ENCODE measurements at regions not wholly inside any gene's neighbourhood (a gene's known extent, or its start where the extent isn't known, plus 50 kb on each side); places are given as distances from the start of the nearest gene placed in this dataset.

GRCh38 chr13:84985860-84986259, 813.4 kb downstream of the SLITRK6 start:
- DNase-seq (ENCODE audit: low read depth in 1 of 2, low spot score in 1 of 2) = no peak

DNA sequence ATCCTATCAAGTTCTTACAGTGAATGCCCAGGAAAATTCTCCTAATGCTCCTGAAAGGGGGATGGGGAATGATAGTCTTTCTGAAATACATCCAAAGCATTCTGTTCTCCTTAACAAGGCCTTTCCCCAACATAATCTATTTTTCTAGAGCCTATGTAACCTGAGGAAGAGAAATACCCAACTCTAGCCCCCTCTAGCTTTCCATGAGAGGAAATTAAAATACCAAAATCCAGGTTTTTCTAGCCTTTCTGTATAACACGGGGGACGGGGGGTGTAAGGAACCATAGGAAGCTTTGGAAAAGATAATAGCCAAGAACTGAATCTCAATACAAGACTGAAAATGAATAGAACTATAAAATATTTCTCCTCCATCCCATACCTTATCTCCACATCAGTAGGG, 815.9 kb downstream of the SLITRK6 start:
- no peak for DNase-seq (ENCODE audit: low read depth in 1 of 2, low spot score in 1 of 2)

- DNase-seq (ENCODE audit: low read depth in 1 of 2, low spot score in 1 of 2) = no peak
These were observed 818.6 kb downstream of the SLITRK6 start for GRCh38 chr13:84980571-84980970.

DNA sequence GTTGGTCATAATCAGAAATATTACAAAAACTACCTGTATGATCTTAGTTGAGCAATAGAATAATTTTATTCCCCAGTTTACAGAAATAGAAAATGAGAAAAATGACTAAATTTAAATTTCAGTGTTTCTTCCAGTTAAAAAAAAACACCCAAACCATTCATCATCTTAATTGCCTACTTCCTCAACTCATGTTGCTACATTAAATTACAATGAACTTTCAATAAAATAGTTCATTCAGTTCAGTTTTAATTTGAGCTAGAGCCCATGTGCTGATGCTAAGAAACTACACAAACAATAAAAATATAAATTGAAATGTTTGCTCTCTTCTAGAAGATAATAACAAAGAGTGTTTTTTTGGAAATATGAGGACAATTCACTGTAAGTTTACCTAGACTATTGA, 820.4 kb downstream of the SLITRK6 start:
- no peak for DNase-seq (ENCODE audit: low read depth in 1 of 2, low spot score in 1 of 2)

DNA sequence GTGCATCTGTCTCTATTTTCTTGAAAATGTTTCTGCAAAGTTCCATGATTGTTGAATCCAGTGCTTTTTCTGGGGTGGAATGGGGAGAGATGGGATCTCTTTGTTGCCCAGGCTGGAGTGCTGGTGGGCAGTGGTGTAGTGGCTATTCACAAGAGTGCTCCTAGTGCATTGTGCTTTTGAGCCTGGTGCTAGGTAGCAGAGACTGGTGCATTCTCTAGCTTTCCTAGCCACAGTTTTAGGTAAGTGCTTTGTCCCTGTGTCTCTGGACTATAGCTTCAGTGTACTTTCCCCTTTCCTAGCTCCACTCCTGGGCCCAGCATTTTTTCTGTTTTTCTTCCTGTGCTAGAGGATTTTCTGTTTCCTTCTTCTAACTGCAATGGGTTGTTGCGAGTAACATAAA, 825.6 kb downstream of the SLITRK6 start:
- DNase-seq (ENCODE audit: low read depth in 1 of 2, low spot score in 1 of 2) = no peak

DNA sequence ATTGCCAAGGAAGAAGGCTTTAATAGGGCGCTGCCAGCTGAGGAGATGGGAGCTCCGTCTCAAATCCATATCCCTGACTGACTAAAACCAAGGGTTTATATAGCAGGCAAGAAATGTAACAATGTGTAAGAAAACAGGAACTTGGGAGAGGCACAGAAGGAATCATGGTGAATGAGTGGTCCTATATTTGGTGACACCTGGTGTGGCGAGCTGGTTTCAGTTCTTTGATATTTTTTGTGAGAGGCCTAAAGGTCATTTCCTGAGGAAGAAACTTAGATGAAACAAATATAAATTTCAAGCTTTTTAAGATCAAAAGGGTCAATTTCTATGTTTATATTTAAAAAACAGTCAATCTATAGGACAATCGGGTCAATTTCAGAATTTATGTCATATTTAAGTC, 826.3 kb downstream of the SLITRK6 start:
- DNase-seq (ENCODE audit: low read depth in 1 of 2, low spot score in 1 of 2) = no peak

DNA sequence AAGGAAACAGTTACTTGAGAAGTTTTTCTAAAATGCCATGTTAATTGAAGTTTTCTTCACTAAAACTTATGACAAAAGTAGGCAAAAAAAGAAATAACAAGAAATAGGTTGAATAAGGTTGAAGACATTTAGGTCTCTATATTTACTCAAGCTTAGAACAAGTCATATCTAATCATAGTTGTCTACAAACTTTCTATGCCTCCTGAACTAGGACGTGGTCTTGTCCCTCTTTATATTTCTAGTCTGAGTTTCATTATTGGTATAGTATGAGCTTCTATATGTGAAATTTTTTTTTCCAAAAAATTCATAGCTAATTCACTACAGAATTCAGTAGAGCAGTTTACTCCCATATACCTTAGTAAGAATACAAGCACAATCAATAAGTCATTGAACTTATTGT, 836.4 kb downstream of the SLITRK6 start:
- DNase-seq (ENCODE audit: low read depth in 1 of 2, low spot score in 1 of 2) = no peak

GRCh38 chr13:84962141-84962750, 837.0 kb downstream of the SLITRK6 start:
- DNase-seq (ENCODE audit: low read depth in 1 of 2, low spot score in 1 of 2) = no peak

- DNase-seq (ENCODE audit: low read depth in 1 of 2, low spot score in 1 of 2) = no peak
These were observed 838.2 kb downstream of the SLITRK6 start for GRCh38 chr13:84961023-84961422.

DNA sequence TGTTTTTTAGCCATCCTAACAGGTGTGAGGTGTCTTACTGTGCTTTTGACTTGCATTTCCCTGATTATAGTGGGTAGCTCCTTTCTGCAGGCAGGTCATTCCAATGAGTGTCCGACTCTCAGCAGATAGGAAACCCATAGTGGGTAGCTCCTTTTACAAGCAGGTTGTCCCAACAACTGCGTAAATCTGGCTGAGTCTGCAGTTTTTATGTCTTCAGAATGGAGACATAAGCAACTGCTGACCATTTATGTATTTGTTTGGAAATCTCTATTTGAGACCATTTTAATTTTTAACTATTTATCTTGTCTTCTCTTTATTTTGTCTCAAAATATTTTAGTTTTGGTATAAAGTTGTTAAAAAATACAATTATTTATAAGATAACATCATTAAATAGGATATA, 839.4 kb downstream of the SLITRK6 start:
- DNase-seq (ENCODE audit: low read depth in 1 of 2, low spot score in 1 of 2) = no peak

DNA sequence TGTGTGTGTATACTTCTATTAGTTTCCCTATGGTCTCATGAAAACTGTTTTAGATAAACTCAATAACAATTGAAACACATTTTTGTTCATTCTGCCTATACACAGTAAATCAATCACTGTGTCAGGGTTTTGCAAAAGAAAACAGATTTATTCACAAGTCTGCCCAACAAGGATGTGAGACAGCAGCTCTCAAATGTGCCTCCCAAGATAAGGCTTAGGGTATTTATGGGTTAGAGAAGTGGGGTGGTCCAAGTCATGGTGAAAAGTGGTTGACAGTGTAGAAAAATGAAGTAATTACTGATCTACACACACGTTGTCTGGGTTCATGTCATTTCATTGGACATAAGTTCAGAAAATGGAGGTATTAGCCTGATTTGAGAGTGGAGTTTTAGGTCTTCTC, 844.6 kb downstream of the SLITRK6 start:
- DNase-seq (ENCODE audit: low read depth in 1 of 2, low spot score in 1 of 2) = no peak

GRCh38 chr13:84951128-84951527, 848.1 kb downstream of the SLITRK6 start:
- no peak for DNase-seq (ENCODE audit: low read depth in 1 of 2, low spot score in 1 of 2)

DNA sequence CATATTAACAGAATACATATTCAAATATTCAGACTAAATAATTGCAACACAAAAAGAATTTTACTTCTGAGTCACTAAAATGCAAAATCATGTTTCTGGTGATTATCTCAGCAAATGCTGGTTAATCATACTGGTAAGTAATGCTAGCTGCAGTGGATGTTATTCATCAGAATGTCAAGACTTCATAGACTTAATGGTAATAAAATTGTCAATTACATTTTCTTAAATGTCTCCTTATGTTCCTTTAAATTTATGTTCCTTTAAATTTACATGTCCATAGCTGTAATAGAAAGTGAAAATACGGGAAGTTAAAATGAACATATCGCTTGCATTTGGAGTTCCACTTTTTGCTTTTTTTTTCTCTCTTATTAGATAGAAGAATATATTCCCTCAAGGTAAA, 853.0 kb downstream of the SLITRK6 start:
- no peak for DNase-seq (ENCODE audit: low read depth in 1 of 2, low spot score in 1 of 2)

GRCh38 chr13:84940798-84941197, 858.4 kb downstream of the SLITRK6 start:
- DNase-seq (ENCODE audit: low read depth in 1 of 2, low spot score in 1 of 2) = no peak

GRCh38 chr13:84940167-84940566, 859.1 kb downstream of the SLITRK6 start:
- DNase-seq (ENCODE audit: low read depth in 1 of 2, low spot score in 1 of 2) = no peak

DNA sequence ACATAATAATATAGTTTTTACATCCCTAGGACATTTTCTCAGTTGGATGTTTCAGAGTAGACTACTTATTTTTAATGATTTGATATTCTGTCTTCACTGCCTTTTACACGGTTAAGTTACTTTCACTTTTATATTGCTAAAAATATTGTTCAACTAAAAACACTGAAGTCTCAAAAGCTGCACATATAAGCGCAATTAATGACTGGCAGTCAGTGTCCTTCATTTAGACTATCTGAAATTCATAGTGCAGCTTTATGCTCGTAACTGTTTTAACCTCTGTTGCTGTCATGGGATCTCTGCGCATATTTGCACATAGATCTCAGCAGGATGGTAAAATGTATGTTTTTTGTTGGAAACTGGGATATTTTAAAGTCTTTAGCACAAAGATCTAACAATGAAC, 864.3 kb downstream of the SLITRK6 start:
- no peak for DNase-seq (ENCODE audit: low read depth in 1 of 2, low spot score in 1 of 2)

DNA sequence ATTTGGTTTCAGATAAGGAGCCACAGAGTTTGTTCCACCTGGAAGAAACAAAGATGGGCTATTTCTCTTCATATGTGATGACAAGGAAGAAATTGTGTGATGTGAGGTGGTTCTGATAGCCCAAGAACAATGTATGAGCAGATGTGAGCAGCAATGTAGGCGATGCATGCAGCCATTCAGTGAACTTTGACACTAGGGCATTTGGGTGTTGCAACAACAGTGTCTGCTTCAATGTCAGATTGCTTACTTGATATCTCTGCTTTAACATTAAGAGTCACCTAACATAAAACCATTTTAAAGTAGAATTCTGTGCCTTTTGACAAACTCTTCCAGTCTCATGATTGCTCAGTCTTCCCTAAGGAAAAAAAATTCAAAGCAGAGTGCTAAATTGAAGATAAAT, 865.4 kb downstream of the SLITRK6 start:
- no peak for DNase-seq (ENCODE audit: low read depth in 1 of 2, low spot score in 1 of 2)

GRCh38 chr13:84931264-84931663, 868.0 kb downstream of the SLITRK6 start:
- DNase-seq (ENCODE audit: low read depth in 1 of 2, low spot score in 1 of 2) = no peak

- DNase-seq (ENCODE audit: low read depth in 1 of 2, low spot score in 1 of 2) = no peak
These were observed 871.6 kb downstream of the SLITRK6 start for GRCh38 chr13:84927442-84928169.

DNA sequence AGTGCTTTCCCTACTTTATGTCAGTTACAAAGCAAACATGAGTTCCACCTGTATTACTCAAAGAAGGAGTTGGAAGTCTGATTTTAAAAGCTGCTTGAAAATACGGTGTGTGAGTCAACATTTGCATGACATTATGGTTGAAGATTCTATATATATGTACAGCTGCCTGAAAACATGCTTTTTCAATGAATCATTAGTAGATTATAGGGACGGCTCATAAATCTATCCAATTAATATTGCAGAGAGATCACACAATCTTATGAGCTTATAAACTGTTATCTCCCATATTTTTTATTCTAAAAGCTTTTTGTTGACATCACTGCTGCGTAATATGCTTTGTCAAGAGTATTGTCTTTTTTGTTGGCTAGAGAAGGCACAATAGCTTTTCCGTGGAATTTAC, 873.8 kb downstream of the SLITRK6 start:
- no peak for DNase-seq (ENCODE audit: low read depth in 1 of 2, low spot score in 1 of 2)

DNA sequence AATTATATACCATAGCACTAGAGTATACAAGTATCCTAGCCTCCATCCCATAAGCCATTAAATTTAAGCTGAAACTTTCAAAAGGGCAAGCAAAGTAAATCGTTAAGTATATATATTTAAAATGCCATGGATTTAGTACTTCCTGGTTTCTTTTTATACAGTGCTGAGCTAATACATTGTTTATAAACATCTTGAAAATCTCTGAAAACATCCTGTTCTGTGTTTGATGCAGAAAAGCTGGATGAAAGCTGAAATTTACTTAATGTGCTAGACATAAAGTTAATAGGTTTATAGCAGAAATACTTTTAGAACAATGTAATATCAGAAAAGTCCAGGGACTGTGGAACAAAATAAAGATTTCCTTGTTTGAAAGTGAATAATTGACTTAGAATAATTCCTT, 875.4 kb downstream of the SLITRK6 start:
- DNase-seq (ENCODE audit: low read depth in 1 of 2, low spot score in 1 of 2) = no peak

GRCh38 chr13:84917252-84917878, 881.9 kb downstream of the SLITRK6 start:
- no peak for DNase-seq (ENCODE audit: low read depth in 1 of 2, low spot score in 1 of 2)

DNA sequence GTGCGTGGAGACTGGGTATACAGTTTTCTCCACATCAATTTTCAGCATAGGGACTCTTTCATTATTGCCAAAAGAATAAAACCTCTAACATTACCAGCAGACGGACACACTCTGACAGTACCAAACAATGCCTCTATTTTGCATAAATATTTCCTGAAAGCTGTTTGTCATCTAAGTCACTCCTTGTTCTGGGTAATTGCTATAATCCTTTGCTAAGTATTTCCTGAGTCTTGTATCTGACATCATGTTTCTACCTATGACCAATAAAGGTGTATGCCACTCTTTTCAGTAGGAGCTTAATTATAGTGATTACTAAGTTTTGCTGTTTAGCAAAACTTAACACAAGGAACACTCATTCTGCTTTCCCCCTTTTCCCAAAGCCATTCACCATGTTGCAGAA, 886.5 kb downstream of the SLITRK6 start:
- no peak for DNase-seq (ENCODE audit: low read depth in 1 of 2, low spot score in 1 of 2)
